Inferior parietal cortex (tissue), 1 donor: ENCODE measurements at regions not wholly inside any gene's neighbourhood (a gene's known extent, or its start where the extent isn't known, plus 50 kb on each side); places are given as distances from the start of the nearest gene placed in this dataset.
A peak's percentile ranks its signal among the peaks of the same experiment; 100 is the strongest.

Experiments
- DNase-seq: peaks from one replicate; pipeline ENCODE4 v3.0.0-alpha.2; 2016; ENCODE audit errors: extremely low spot score

- DNase-seq: no peak
These were observed 70.5 kb upstream of the GADD45A start for GRCh38 chr1:67614511-67614934.

GRCh38 chr1:67615886-67616285 lies 69.1 kb upstream of the GADD45A start:
- no peak for DNase-seq

GRCh38 chr1:67616394-67616985 lies 68.5 kb upstream of the GADD45A start:
- DNase-seq: no peak

GRCh38 chr1:67618285-67619018 lies 66.5 kb upstream of the GADD45A start:
- peak; percentile 22 for DNase-seq

GRCh38 chr1:67619080-67619479 lies 65.9 kb upstream of the GADD45A start:
- peak; percentile 47 for DNase-seq

GRCh38 chr1:67623906-67624305 lies 61.1 kb upstream of the GADD45A start:
- no peak for DNase-seq

- DNase-seq: no peak
These were observed 60.3 kb upstream of the GADD45A start for GRCh38 chr1:67624680-67625079.

GRCh38 chr1:67626090-67626860 lies 58.7 kb upstream of the GADD45A start:
- no peak for DNase-seq

GRCh38 chr1:67626861-67627235 lies 58.2 kb upstream of the GADD45A start:
- no peak for DNase-seq

- DNase-seq: no peak
These were observed 57.7 kb upstream of the GADD45A start for GRCh38 chr1:67627336-67627735.

- no peak for DNase-seq
These were observed 57.1 kb upstream of the GADD45A start for GRCh38 chr1:67627906-67628305.

- DNase-seq: no peak
These were observed 55.5 kb upstream of the GADD45A start for GRCh38 chr1:67629370-67630075.

- no peak for DNase-seq
These were observed 54.5 kb upstream of the GADD45A start for GRCh38 chr1:67630438-67631045.

GRCh38 chr1:67632356-67632755 lies 52.6 kb upstream of the GADD45A start:
- DNase-seq: no peak

- no peak for DNase-seq
These were observed 52.0 kb upstream of the GADD45A start for GRCh38 chr1:67632811-67633655.

- DNase-seq: no peak
These were observed 50.5 kb upstream of the GADD45A start for GRCh38 chr1:67634396-67634935.

GRCh38 chr1:67635055-67635809 lies 49.8 kb upstream of the GADD45A start:
- no peak for DNase-seq
